AG10803 (cell line): ENCODE measurements at regions not wholly inside any gene's neighbourhood (a gene's known extent, or its start where the extent isn't known, plus 50 kb on each side); places are given as distances from the start of the nearest gene placed in this dataset.

Source experiments
- DNase-seq: peaks from one replicate; pipeline ENCODE4 v3.0.0; 2010; ENCODE audit warnings: low read depth
- H3K4me3 ChIP-seq: 2 replicates; pipeline ENCODE4 v1.5.1; 2011; ENCODE audit warnings: mild to moderate bottlenecking, low read length, control low read depth
- CTCF ChIP-seq: conservative IDR thresholded peaks from 2 replicates; pipeline ENCODE4 v1.5.1; 2011; ENCODE audit warnings: mild to moderate bottlenecking, low read length, control low read depth, inconsistent platforms

- no peak for TF ChIP-seq CTCF
- no peak overlapping the region for H3K4me3 ChIP-seq
- no peak for DNase-seq
Observed at GRCh38 chr2:189247276-189247675, 67.7 kb upstream of the COL5A2 start.

GRCh38 chr2:189248141-189248540 is 68.6 kb upstream of the COL5A2 start:
- no peak for DNase-seq
- TF ChIP-seq CTCF, result no peak
- no peak overlapping the region for H3K4me3 ChIP-seq

- no peak for TF ChIP-seq CTCF
- no peak overlapping the region for H3K4me3 ChIP-seq
- DNase-seq, result peak; percentile 47
Observed at GRCh38 chr2:189249171-189249570, 69.6 kb upstream of the COL5A2 start.

DNA sequence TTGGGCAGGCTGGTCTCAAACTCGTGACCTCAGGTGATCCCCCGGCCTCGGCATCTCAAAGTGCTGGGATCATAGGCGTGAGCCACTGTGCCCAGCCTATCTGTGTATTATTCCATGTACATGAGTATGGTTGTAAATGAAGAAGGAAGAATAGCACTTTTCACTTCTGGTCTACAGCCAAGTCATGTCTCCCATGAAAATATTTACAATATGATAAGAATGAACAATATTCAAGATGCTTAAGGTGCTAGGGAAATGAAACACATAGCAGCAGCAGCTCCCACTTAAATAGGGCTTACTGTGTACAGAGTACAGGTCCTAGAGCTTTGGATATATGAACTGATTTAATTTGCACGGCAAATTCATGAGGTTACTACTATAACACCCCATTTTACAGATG is 70.3 kb upstream of the COL5A2 start:
- DNase-seq, result no peak
- no peak overlapping the region for H3K4me3 ChIP-seq
- no peak for TF ChIP-seq CTCF

- TF ChIP-seq CTCF, result no peak
- peak; percentile 61 for DNase-seq
- H3K4me3 ChIP-seq, result no peak overlapping the region
Observed at GRCh38 chr2:189252991-189253675, 73.6 kb upstream of the COL5A2 start.

GRCh38 chr2:189253836-189254235 is 74.3 kb upstream of the COL5A2 start:
- no peak for TF ChIP-seq CTCF
- no peak for DNase-seq
- H3K4me3 ChIP-seq, result no peak overlapping the region

DNA sequence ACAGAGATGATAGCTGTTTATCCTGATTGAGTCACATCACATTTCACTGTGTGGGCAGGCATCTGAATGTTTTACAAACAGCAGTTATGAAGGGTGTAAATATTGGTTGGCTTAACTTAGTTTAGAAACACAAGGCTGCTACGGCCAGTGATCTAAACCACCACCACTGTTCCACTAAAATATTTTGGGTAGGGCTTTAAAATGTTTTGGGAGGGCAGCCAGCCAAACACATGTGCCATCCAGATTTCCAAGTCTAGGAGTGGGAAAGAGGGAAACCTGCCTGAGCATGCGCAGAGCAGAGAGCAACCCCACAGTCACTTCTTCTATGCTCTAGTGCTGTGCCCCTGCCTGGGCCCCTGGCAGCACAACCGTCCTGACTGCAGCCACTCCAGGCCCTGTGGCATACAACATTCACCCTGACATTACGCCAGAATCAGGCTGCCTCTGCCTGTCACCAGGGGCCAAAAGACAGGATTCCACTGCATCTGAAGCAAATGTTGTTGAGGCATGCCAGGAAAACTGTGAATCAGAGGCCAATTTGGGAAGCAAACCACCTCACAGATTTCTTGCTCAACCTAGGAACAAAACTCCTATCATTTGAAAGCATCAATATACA is 74.8 kb upstream of the COL5A2 start:
- TF ChIP-seq CTCF, result no peak
- peak; percentile 98 for DNase-seq
- peak overlapping the region; percentile 12; the same call in 1 of the 2 replicates for H3K4me3 ChIP-seq
